PFSK-1 (cell line): ENCODE measurements at regions not wholly inside any gene's neighbourhood (a gene's known extent, or its start where the extent isn't known, plus 50 kb on each side); places are given as distances from the start of the nearest gene placed in this dataset.

Source experiments
- POLR2AphosphoS5 ChIP-seq: IDR thresholded peaks from 2 replicates; pipeline ENCODE4 v1.6.1; 2012; ENCODE audit warnings: low read depth, mild to moderate bottlenecking, control low read depth, low read length, moderate library complexity
- TAF1 ChIP-seq: IDR thresholded peaks from 2 replicates; pipeline ENCODE4 v1.6.1; 2012; ENCODE audit warnings: low read length, control low read depth, borderline replicate concordance; ENCODE audit not compliant: insufficient read depth
- TF ChIP-seq, protein P1 (sequence below), 2 experiments: IDR thresholded peaks; 2 replicates each; pipeline versions ENCODE4 v1.6.1 to v1.8.0; 2011 to 2012; ENCODE audit warnings: low read depth in 2 of 2, low read length in 2 of 2, control low read depth in 1 of 2, inconsistent platforms in 1 of 2, mild to moderate bottlenecking in 1 of 2, moderate library complexity in 1 of 2; ENCODE audit not compliant: insufficient read depth in 1 of 2

DNA sequence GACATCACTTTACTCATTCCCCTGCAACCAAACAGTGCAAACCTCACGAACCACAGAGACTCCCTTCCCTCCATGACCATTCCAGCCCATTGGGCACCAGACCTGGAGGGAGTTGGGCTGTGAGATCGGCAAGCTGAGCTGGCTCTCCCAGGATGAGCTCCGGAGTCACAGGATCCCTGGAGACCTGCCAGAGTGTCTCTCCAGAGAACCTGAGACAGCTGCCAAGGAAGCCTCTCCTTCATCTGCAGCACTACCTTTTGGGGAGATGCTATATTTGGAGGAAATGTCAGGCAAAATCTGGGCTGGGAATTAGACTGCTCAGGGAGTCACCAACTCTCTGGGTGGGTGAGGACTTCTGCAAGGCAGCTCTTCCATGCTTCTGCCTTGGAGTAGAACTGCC lies 417.4 kb downstream of the TNS1 start:
- TF ChIP-seq, protein P1, sequence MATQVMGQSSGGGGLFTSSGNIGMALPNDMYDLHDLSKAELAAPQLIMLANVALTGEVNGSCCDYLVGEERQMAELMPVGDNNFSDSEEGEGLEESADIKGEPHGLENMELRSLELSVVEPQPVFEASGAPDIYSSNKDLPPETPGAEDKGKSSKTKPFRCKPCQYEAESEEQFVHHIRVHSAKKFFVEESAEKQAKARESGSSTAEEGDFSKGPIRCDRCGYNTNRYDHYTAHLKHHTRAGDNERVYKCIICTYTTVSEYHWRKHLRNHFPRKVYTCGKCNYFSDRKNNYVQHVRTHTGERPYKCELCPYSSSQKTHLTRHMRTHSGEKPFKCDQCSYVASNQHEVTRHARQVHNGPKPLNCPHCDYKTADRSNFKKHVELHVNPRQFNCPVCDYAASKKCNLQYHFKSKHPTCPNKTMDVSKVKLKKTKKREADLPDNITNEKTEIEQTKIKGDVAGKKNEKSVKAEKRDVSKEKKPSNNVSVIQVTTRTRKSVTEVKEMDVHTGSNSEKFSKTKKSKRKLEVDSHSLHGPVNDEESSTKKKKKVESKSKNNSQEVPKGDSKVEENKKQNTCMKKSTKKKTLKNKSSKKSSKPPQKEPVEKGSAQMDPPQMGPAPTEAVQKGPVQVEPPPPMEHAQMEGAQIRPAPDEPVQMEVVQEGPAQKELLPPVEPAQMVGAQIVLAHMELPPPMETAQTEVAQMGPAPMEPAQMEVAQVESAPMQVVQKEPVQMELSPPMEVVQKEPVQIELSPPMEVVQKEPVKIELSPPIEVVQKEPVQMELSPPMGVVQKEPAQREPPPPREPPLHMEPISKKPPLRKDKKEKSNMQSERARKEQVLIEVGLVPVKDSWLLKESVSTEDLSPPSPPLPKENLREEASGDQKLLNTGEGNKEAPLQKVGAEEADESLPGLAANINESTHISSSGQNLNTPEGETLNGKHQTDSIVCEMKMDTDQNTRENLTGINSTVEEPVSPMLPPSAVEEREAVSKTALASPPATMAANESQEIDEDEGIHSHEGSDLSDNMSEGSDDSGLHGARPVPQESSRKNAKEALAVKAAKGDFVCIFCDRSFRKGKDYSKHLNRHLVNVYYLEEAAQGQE (IDR thresholded peaks at IDR 0.05; ENCODE audit: insufficient read depth in 1 of 2, low read depth in 2 of 2, low read length in 2 of 2) = no peak
- TF ChIP-seq POLR2AphosphoS5 (no peak), TAF1 (no peak)
